SIG-M5 treated with dmso at 0.1 percent for 504 hours (cell line): ENCODE measurements at regions not wholly inside any gene's neighbourhood (a gene's known extent, or its start where the extent isn't known, plus 50 kb on each side); places are given as distances from the start of the nearest gene placed in this dataset.

Experiments
- DNase-seq: peaks from one replicate; lab custom pipeline; 2025; ENCODE audit not compliant: unreplicated experiment; lab: John Stamatoyannopoulos, UW

DNA sequence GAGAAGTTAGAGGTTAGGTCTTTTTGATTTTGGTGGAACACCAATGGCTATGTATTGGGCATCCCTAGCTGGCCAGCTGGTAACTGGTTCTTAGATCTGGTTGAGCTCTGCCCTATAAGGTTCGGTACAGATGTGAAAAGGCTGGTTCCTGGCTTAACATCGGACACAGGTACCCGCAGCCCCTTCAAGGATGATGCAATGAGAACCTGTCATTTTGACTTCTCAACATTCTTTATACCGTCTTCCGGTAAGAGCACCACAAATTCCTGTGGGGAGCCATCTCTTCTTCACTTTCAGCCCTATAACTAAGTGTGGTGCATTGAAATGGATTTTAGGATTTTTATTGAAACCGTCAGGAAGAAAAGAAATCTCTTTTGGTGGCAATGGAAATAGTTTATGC, 222.8 kb downstream of the ADAMTS9 start:
- DNase-seq, result no peak

DNA sequence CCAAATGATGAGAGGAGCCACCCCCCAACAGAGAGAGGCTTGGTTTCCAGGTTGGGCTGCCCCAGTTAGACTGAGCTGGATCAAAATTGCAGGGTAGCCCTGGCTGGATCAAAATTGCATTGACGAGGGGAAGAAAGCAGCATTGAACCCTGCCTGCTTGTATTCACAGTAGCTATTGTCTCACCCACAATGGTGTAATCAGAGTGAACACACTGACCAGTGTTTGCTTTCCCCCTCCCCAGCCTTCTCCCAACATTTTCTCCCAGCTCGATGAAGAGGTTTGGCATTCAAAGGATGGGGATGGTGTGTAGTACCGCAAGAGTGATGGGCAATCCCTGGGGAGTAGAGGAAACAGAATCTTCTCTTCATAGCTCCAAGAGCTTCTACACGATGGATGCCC, 223.8 kb downstream of the ADAMTS9 start:
- DNase-seq, result no peak

DNA sequence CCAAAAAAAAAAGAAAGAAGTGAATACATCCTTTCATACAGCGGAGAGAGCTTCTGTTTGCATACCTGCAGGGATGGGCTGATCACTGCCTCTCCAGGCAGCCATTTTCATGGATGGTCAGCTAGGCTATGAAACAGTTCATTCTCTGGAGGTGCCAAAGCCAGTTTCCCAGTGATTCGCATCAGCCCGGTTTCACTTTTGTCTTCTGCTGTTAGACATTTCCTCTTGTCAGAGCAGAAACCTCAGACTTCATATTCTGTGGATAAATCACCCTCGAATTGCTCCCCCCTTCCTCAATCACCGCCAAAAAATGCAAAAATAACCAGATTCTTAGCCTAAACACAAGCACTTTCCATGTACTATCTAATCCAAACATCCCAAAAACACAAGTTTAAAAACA, 225.6 kb downstream of the ADAMTS9 start:
- DNase-seq, result no peak

DNA sequence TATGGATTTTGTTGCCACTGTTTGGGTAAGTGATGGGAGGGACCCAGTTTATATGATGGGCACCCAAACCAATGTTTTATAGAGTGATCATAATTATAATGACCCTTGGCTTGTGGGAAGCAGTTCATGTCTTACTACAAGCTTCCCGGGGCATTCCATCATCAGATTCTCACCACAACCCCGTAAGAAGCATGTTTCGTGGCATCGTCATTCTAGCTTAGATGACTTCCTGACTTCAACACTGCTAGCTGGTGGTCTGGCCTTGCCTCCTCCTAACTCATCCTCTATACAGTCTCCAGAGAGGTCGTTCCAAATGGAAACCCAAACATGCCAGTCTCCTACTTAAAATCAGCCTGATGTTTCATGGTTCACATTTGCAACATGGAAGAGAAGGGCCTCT, 226.9 kb downstream of the ADAMTS9 start:
- no peak for DNase-seq

DNA sequence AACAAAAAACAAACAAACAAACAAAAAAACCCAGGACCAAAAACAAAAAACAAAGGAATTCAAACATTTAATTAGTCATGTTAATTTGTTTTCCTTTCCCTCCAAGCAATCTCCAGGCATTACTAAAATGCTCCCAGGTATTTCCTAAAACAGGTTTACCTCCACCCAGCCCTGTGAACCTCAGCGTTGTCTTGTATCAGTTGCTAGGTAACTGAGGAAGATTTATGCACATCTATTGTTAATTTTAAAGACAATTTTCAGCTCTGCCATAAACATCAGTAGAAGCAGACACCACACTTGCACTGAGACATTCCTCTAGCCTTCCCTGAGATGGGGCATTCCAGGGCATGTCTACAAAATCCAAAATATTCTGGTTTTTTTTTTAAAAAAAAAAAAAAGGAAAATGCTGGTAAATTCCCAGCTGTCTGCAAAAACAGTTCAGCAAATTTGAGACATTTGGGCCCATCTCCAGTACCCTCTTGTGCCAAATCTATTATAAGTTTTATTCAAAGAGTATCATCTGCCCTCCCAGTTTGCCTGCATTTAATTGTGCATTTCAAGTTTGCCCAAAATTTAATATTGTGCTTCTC, 227.6 kb downstream of the ADAMTS9 start:
- DNase-seq, result peak; percentile 39

DNA sequence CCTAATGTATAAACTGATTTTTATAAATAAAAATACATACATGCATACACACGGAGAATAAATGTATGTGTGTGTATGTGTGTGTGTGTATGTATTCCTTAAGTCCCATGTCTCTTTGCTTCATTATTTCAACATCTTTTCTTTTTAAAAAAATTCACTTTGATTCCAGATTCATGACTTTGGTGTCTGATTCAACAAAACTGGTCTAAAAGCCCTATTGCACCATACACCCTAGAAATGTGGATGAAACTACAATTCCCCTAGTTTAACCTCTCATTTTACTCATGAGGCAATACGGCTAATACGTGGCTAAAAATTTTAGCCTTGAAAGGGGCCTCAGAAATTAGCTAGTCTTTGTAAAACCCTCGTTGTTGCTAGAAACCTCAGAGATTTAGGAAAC, 228.1 kb downstream of the ADAMTS9 start:
- no peak for DNase-seq

DNA sequence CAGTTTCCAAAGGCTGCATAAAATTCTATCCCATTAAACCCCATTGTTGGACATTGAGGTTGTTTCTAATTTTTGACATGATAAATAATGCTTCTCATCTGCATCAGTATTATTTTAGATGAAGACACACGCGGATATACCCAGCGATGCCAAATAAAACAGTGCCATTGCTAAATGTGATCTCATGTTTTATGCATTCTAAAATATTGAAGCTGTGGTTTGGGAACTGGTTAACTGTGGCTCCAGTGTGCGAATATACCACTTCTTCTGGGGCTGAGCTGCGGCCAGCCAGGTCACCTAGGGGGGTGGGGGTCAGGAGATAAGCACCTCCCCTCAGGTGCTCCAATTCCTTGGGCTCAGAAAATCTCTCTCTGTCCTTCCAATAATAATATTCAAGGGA, 230.0 kb downstream of the ADAMTS9 start:
- no peak for DNase-seq

DNA sequence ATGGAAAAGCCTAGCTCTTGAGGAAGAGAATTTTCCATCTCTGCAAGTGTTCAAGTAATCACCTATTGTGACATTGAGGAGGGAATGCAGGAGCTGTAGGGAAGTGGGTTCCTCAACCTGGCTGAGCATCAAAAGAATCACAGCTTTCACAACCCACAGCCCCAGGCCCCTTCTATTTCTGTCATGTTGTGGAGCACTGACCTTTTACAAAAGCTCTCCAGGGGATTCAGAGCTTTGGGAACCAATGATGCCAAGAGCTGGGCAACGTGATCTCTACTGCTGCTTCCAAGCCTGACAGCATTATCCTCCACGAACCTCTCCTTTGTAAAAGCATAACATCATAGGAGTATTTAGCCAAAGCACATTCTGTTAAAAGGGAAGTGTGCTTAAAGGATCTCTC, 231.1 kb downstream of the ADAMTS9 start:
- no peak for DNase-seq

DNA sequence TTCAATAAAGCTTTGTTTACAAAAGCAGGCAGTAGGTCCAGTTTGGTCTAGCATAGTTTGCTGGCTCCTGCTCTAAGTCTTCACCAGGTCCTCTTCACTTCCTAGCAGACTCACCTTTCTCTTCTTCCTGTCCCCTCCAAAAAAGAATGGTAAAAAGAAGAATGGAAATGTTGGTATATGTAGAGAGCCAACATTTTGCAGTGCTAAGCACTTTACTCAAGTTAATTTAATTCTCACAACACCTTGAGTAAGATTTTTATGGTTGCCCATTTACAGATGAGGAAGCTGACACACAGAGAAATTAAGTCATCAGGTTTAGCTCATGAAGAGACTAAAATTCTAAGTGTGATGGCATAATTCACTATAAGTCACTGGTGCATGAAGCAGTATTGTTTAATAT, 230.1 kb upstream of the PRICKLE2 start:
- no peak for DNase-seq

DNA sequence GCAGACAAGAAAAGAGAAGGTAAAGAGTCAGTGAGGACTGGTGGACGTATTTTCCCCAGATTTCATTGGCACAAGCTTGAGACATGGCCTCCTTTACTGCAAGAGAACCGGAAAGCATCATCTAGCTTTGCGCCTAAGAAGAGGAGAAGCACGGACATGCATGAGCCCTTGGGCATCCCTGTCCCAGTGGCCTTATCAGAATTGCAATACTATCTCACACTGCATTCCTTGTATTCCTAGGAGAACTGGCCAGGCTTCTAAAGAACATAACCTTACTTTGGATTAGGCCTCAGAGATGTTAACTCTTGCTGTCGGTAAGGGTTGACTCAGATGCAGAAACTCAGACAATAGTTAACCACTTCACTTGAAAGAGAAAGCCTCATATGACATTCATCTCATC, 229.5 kb upstream of the PRICKLE2 start:
- no peak for DNase-seq

DNA sequence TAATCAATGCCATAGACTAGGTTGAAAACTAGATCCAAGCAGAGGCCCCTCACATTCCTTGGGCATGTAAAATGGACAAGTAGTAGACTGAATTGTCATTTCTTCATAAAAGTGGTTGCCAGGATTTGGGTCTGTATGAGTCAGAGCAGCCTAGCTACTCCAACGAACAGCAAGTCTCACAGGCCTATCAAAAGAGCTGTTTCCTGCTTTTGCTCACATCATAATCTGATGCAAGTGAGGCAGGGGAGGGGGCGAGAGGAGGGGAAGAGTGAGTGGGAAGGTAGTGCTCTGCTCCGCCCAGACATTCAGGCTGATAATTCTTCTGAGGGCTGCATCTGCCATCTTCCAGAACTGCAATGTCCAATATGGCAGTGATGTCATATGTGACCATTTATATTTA, 228.9 kb upstream of the PRICKLE2 start:
- DNase-seq, result no peak

DNA sequence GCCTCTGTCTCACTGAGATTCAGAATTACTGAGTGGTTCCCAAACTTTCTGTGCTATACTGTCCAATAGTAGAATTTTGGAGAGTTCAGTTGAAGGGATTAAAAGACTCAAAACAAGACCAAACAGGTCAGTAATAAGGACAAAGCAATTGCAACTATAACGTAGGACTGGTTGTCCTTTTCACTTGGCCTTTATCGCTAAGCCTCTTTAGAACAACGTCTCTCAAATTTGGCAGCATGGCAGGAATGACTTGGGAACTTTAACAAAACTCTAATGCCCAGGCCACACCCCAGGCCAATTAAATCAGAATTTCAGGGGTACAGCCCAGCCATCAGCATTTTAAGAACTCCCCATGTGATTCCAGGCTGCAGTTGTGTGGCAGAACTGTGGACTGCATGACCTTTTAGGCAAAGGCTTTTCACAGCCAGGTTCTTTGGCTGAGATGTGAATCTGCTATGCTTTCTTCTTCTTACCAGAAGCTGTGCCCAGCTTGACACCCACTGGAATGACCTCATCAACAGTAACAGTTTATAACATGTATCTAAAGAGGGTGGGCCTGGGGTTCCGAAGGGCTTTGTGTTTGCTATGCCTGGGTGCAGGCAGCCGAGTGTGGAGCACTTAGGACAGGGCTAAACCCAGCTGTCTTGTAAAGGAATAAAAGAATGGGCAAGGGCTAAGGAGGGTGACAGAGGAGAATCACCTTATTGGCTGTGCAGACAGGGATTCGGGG, 226.2 kb upstream of the PRICKLE2 start:
- no peak for DNase-seq

DNA sequence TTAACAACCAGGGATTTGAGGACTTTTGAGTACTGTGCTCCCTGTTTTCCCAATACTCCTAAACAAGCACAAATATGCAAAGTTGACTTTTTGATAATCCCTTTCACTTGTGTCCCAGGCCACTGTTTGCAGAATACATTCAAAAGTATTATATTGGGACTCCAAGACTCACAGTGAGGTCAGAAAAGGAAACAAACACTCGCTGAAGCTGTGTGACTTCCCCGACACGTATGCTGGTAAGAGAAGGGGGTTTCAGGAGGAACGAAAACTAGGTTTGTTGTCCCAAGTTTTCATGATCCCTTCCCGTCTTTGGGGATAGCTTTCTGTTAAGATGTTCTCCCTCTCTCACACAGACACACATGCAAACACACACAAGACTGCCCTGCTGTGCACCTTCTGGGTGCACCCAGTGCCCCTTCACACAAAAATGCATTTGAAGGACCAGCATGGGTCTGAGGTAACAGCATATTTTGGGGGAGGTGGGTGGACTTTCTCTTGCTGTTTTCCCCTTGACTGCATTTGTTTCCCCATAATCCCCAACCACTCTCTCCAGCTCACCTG, 225.2 kb upstream of the PRICKLE2 start:
- no peak for DNase-seq

DNA sequence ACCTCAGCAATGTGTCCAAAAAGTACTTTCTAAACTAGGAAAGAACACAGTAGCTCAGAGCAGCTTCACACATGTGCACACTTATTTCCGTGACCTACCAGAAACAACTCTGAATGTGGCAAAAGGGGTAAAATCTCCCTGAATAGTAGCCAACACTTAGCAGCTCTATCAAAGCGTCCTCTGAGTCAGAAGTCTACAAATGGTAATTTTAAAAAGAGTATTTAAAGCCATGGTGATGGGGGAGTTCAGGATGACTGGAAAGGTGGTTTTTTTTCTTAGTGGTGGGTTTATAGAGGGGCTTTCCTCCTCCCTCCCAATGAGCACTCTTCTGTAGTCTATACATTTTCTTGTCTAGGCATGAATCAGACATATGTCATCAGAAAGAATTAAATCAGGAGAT, 223.8 kb upstream of the PRICKLE2 start:
- DNase-seq, result no peak

DNA sequence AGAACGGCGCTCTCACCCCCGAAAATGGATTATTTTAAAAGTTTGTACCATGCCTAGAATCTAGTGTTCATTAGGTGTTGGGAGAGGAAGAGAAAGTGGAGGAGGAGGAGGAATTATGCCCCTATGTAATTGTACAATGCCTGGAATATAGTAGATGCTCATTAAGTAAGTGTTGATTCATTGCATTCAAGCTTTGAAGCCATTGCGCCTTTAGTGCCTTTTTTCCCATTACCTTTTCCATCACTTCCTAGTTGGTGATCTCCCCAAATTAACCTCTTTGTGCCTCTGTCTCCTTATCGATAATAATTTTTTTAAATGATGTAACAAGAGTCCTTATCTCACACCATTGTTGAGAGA, 220.7 kb upstream of the PRICKLE2 start:
- DNase-seq, result no peak

DNA sequence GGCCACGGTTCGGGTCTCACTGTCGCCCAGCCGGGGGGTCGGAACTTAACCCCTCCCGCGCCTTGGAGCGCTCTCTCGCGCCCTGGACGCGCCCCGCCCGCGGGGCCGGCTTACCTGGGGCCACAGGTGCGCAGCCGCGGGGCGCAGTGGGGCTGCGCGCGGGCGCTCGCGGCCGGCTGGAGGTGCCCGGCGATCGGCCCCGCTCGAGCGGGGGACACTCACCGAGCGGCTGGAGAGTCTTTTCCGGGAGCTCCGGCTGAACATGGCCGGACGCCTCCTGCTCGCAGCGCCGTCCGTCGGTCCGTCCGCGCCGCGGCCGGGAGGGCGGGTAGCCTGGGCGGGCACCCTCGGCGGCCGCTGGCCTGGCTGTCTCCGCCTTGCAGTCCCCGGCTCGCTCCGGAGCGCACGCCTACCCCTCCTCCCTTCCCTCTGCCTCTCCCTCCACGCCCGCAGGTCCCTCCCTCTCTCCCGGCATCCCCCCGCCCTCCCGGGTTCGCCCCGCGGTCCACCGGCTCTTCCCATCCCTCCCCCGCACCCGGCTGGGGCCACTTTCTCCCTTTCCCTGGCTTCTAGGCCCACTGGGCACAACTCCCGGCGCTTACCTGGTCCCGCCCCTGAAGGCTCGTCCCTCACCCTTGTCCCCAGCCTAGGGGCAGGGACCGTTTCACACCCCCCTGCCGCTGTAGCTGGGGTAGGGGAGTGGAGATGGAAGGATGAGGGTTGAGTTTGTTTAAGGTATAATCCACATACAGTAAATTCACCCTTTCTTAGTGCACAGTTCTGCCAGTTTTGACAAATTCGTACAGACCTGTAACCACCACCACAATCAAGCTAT, 220.1 kb upstream of the PRICKLE2 start:
- DNase-seq, result peak; percentile 74

DNA sequence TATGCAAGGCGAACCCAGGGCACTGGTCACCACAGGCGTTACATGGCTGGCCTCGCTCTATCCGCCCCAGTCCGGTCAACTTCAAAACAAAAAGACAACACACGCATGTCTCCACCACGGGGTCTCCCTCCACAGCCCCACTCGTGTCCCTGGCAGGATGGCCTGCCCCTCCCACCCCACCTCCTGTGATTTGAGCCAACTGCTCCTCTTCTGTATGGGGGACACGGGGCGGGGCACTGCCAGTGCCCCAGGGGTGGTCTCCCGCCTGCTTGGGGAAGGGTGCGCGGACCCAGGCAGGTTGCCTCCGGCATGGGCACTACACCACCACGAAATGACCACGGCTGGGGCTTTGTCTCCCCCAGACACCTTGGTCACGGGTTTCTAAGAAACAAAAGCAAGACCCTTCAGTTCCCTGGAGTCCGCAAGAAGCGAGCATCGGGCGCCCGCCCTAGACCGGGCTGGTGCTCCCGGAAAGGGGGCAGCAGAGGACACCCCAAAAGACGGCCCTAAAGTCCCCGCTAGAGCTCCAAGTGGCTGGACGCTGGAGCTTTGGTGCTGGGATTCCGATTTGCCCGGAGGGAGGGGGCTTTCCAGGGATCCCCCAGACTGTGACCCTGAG, 219.3 kb upstream of the PRICKLE2 start:
- no peak for DNase-seq

DNA sequence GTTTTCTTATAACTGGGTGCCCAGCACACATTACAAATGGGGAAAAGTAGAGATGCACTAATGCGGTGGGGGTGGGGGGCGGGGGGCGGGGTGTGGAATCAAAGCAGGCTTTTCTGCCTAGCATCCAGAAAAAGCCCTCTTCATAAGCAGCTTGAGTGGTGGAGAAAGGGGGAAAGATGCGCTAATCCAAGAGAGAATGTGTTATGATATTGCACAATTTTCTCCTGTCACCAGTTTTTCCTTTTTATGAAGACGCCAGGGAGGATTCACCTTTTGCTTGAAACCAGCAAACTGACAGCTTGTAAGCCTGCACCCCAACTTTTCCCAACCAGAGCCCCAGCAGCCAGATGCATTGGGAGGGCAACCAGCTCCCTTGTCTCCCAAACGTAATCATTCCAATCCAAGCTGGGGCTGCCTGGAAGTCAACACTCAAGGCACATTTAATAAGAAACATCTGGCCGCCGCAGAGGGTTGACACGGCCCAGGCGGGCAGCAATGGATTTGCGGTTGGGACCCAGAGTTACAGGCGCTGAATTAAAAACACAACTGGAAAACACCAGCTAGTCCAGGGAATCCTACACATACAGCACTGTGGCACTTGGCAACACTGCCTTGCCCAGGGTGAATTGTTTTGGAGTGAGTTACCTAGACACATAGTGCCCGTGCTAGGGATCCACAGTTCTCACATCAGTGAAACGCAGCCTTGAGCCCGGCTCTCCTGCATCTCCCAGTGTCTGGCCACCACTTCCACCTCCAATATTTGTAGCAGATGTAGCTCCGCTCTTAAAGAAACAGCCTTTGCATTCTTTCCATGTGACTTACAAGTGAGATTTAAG, 218.5 kb upstream of the PRICKLE2 start:
- no peak for DNase-seq

DNA sequence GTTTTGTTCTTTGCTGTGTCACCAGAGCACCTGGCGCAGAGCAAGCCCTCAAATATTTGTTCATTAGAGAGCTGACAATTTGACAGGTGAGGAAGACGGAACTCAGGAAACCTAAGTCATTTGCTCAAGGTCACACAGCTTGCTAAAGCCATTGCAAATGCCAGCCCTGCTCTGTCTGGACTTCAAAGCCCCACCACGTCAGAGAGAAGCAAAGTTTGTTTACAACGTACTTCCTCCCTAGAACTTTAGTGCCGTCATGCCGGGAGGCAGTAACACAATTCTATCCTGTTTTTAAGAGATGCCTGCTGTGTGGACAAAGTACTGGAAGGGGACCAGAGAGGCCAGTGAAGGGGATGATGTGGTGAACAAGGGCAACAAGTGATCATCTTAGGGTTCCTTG, 216.6 kb upstream of the PRICKLE2 start:
- DNase-seq, result no peak

DNA sequence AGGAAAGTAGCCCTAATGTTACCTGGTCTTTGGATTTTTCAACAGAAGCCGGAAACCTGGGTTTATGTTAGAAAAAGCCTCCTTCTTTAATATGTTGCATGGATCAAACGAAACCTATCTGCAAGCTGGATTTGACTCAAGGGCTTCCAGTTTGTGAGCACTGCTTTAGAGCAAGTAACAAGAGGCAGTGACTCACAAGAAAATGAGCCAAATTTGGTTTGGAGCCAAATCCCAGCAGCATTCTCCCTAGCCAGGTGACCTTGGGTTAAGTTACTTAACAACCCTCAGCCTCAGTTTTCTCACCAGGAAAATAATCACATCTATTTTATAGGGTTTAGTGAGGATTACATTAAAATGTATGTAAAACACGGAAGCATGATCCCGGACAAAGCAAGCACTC, 215.2 kb upstream of the PRICKLE2 start:
- DNase-seq, result peak; percentile 79

DNA sequence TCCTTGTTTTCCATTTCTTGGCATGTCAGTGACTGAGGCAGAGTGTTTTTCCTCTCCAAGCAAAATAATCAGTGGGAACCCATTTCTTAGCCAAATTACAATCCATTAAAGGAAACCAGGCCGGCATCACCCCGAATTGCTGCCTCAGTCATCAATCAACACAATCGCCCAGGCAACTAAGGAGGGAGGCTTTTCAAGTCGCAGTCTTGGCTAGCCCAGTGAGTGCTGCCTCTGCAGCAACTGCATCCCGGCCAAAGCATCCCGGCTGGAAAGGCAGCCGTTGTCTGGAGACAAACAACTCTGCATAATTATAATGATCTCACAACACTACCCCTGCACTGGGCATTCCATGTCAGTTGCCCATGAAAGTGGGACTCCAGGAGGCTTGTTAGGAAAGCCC, 213.5 kb upstream of the PRICKLE2 start:
- no peak for DNase-seq
